ENCODE measurements at regions not wholly inside any gene's neighbourhood (a gene's known extent, or its start where the extent isn't known, plus 50 kb on each side); places are given as distances from the start of the nearest gene placed in this dataset.

DNA sequence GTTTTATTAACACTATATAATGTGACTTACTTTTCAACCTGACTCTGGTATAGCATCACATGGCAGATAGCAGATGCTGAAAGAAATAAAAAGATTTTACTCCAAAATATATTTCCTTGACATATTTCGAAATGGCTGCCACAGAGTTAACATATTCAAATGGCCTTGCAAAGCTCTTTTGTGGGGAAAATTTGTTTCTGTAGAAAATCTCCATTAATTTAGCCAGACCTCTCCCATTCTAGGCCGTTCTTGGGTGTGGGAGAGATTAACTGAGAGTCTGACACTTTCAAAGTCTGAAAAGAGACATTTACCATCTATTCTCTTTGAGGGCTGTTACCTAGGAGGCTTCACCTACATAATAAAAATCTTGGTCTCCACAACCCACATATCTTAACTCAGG, 217.2 kb downstream of the OTOR start:
- H3K36me3 Mint-ChIP-seq (ENCODE audit: low read depth): no peaks in the 10 kb centered on the region
- H3K36me3 ChIP-seq (ENCODE audit: insufficient read depth, low read length): no peaks in the 10 kb centered on the region
- no peaks in the 10 kb centered on the region for H3K27me3 ChIP-seq (ENCODE audit: control insufficient read depth in 1 of 2, insufficient read depth in 2 of 2, low read length in 2 of 2)
- no peak overlapping the region for H3K27ac ChIP-seq (ENCODE audit: low read depth in 1 of 2, low read length in 2 of 2)
- TF ChIP-seq, protein P1, sequence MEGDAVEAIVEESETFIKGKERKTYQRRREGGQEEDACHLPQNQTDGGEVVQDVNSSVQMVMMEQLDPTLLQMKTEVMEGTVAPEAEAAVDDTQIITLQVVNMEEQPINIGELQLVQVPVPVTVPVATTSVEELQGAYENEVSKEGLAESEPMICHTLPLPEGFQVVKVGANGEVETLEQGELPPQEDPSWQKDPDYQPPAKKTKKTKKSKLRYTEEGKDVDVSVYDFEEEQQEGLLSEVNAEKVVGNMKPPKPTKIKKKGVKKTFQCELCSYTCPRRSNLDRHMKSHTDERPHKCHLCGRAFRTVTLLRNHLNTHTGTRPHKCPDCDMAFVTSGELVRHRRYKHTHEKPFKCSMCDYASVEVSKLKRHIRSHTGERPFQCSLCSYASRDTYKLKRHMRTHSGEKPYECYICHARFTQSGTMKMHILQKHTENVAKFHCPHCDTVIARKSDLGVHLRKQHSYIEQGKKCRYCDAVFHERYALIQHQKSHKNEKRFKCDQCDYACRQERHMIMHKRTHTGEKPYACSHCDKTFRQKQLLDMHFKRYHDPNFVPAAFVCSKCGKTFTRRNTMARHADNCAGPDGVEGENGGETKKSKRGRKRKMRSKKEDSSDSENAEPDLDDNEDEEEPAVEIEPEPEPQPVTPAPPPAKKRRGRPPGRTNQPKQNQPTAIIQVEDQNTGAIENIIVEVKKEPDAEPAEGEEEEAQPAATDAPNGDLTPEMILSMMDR (IDR thresholded peaks at IDR 0.05): no peak
- H3K27me3 Mint-ChIP-seq: no peaks in the 10 kb centered on the region
- H3K9me3 ChIP-seq (ENCODE audit: control insufficient read depth in 1 of 2, insufficient read depth in 1 of 2, low read length in 2 of 2): peaks cover 0 to 5% of the 10 kb centered on the region in 2 experiments
- CTCF ChIA-PET: no interaction called here
- no peaks in the 10 kb centered on the region for H3K4me1 Mint-ChIP-seq (ENCODE audit: low read depth)
- intact Hi-C loops (cut with DNase I, micrococcal nuclease): no loop called here
- ATAC-seq (ENCODE audit: poor library complexity) (no peak), DNase-seq (no peak)
- no peak overlapping the region for H3K27ac Mint-ChIP-seq
- POLR2A ChIA-PET: no interaction called here
- peaks cover 7% of the 10 kb centered on the region for H3K9me3 Mint-ChIP-seq
- no peaks in the 10 kb centered on the region for H3K4me1 ChIP-seq (ENCODE audit: insufficient read depth, low read length)
- H3K4me3 ChIP-seq (ENCODE audit: low read length): no peak overlapping the region
- no peak overlapping the region for H3K4me3 Mint-ChIP-seq

DNA sequence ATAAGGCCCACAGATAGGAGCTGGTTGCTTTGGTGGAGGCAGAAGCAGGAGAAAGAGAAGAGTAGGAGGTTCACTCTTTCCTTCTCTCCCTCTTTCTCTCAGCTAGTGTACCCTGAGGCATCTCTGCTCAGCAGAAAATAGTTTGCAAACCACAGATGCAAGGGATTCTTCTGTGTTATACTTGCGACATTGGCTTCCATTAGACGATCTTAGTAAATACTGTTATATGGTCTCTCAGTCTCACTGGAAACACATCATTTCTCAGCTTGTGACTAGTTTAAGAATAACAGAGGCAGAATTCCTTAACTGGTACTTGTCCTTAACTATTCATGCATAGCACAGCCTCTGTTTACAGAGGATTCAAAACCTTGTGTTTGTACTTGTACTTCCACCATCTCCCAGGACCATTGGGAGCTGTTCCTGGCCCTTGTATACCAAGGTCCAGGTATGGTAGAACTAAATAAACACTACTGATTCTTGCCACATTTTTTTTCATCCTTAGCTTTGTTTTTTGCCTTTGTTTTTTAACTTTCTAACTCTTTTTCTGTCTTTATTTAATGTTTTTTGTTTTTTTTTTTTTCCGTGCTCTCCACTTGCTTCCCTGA, 218.2 kb downstream of the OTOR start:
- Mint-ChIP-seq H3K4me3 (no peak overlapping the region), H3K9me3 (peaks cover 7% of the 10 kb centered on the region)

DNA sequence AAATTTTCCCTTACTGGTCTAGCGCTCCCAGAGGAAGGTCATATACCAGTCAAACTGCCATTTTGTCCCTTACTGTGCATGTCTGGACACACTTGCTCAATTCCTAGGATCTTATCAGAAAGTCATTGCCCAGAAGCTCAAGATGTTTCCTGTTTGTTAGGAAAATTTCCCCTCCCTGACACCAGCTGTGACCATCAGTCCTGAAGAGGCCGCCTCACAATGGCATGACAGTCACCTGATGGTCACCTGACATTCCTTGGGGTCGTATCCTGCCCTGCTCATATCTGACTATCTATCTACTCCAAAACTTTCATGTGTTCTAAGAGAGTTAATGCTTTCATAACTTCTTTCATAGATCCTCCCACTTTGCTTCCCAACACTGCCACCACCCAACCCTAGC, 219.9 kb downstream of the OTOR start:
- DNase-seq: no peak
- TF ChIP-seq, protein P1 (IDR thresholded peaks at IDR 0.05): no peak
- H3K4me3 ChIP-seq (ENCODE audit: low read length): no peak overlapping the region
- H3K4me1 Mint-ChIP-seq (ENCODE audit: low read depth): no peaks in the 10 kb centered on the region
- intact Hi-C loops (cut with DNase I, micrococcal nuclease): no loop called here
- no peaks in the 10 kb centered on the region for H3K27me3 Mint-ChIP-seq
- H3K36me3 Mint-ChIP-seq (ENCODE audit: low read depth): no peaks in the 10 kb centered on the region
- CTCF ChIA-PET: no interaction called here
- H3K4me3 Mint-ChIP-seq: no peak overlapping the region
- ATAC-seq (ENCODE audit: poor library complexity): no peak
- POLR2A ChIA-PET: no interaction called here
- H3K4me1 ChIP-seq (ENCODE audit: insufficient read depth, low read length): no peaks in the 10 kb centered on the region
- H3K27ac ChIP-seq (ENCODE audit: low read depth in 1 of 2, low read length in 2 of 2): no peak overlapping the region
- no peaks in the 10 kb centered on the region for H3K36me3 ChIP-seq (ENCODE audit: insufficient read depth, low read length)
- H3K27me3 ChIP-seq (ENCODE audit: control insufficient read depth in 1 of 2, insufficient read depth in 2 of 2, low read length in 2 of 2): no peaks in the 10 kb centered on the region
- no peak overlapping the region for H3K27ac Mint-ChIP-seq
- H3K9me3 ChIP-seq (ENCODE audit: control insufficient read depth in 1 of 2, insufficient read depth in 1 of 2, low read length in 2 of 2): no peaks in the 10 kb centered on the region
- H3K9me3 Mint-ChIP-seq: peaks cover under 1% of the 10 kb centered on the region

More for the DNA sequence above, 218.2 kb downstream of the OTOR start:
- Mint-ChIP-seq H3K36me3 (ENCODE audit: low read depth) (no peaks in the 10 kb centered on the region), H3K4me1 (ENCODE audit: low read depth) (no peaks in the 10 kb centered on the region), H3K27ac (no peak overlapping the region), H3K27me3 (no peaks in the 10 kb centered on the region)
- no peak overlapping the region for H3K27ac ChIP-seq (ENCODE audit: low read depth in 1 of 2, low read length in 2 of 2)
- CTCF ChIA-PET: no interaction called here
- no peaks in the 10 kb centered on the region for H3K27me3 ChIP-seq (ENCODE audit: control insufficient read depth in 1 of 2, insufficient read depth in 2 of 2, low read length in 2 of 2)
- no peaks in the 10 kb centered on the region for H3K9me3 ChIP-seq (ENCODE audit: control insufficient read depth in 1 of 2, insufficient read depth in 1 of 2, low read length in 2 of 2)
- no peaks in the 10 kb centered on the region for H3K4me1 ChIP-seq (ENCODE audit: insufficient read depth, low read length)
- no peak overlapping the region for H3K4me3 ChIP-seq (ENCODE audit: low read length)
- ATAC-seq (ENCODE audit: poor library complexity) (no peak), DNase-seq (no peak)
- no peaks in the 10 kb centered on the region for H3K36me3 ChIP-seq (ENCODE audit: insufficient read depth, low read length)
- TF ChIP-seq, protein P1 (IDR thresholded peaks at IDR 0.05): no peak
- POLR2A ChIA-PET: no interaction called here
- intact Hi-C loops (cut with DNase I, micrococcal nuclease): no loop called here

All from CD4-positive, alpha-beta T cell (primary cell).